Tibial nerve (tissue), 4 donors: ENCODE measurements at regions not wholly inside any gene's neighbourhood (a gene's known extent, or its start where the extent isn't known, plus 50 kb on each side); places are given as distances from the start of the nearest gene placed in this dataset.

ENCODE experiments used
- CTCF ChIP-seq, 5 experiments: fragments of 200-600 bp in 3 of 5; fragments of 450-650 bp in 2 of 5; sonication (generic) in 3 of 5; IDR thresholded peaks; one replicate each; pipeline ENCODE4 v1.5.1; 2016 to 2019; ENCODE audit warnings: antibody characterized with exemption in 5 of 5, mild to moderate bottlenecking in 3 of 5, moderate library complexity in 2 of 5
- EP300 ChIP-seq, 2 donors: sonication (generic); formaldehyde crosslinking; IDR thresholded peaks; one replicate each; pipeline ENCODE4 v1.6.1; 2017; ENCODE audit warnings: antibody characterized with exemption in 2 of 2, mild to moderate bottlenecking in 1 of 2
- POLR2A ChIP-seq, 2 donors: fragments of 450-650 bp; IDR thresholded peaks; one replicate each; pipeline ENCODE4 v1.6.1; 2017; ENCODE audit warnings: antibody characterized with exemption in 2 of 2, mild to moderate bottlenecking in 2 of 2, moderate library complexity in 2 of 2

GRCh38 chr5:54820346-54821134 lies 164.9 kb downstream of the ESM1 start:
- TF ChIP-seq EP300 (IDR thresholded peaks at IDR 0.05) (no peak), CTCF (IDR thresholded peaks at IDR 0.05) (no peak), POLR2A (IDR thresholded peaks at IDR 0.05) (no peak)
